ENCODE measurements at regions not wholly inside any gene's neighbourhood (a gene's known extent, or its start where the extent isn't known, plus 50 kb on each side); places are given as distances from the start of the nearest gene placed in this dataset.

DNA sequence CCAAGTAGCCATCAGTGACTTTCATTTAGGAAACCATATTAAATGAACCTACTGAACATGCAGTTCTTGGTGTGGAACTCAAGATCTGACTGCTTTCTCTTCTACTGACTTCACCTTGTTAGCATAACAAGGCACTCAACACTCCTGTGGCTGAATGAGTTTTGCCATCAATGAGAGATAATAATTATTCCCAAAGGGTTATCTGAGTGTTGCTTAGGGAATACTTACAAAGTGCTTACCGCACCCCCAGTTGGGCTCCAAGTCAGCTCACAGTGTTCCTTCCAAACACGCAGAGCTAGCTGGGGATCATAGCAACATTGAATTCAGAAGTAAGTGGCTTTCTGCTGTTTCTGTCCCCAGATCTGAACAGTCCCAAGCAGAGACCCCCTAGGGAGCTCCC is 182.9 kb downstream of the SREK1 start:
- H3K27ac Mint-ChIP-seq = no peak overlapping the region
- H4K8ac ChIP-seq (replicated peaks; ENCODE audit: insufficient read length, low read depth, low read length) = no peak overlapping the region
- H3K79me1 ChIP-seq (ENCODE audit: insufficient read depth, low read depth, low read length, poor library complexity, severe bottlenecking) = no peaks in the 10 kb centered on the region
- no peak overlapping the region for H2BK120ac ChIP-seq (ENCODE audit: low read depth, low read length, poor library complexity, severe bottlenecking)
- no peak overlapping the region for H3T11ph ChIP-seq (ENCODE audit: low read length)
- H3K9me3 ChIP-seq (ENCODE audit: control insufficient read depth, low read depth, low read length) = no peaks in the 10 kb centered on the region
- H3K9ac ChIP-seq (ENCODE audit: extremely low read depth, insufficient read length, low read length) = no peak overlapping the region
- no peak overlapping the region for H3K27ac ChIP-seq (ENCODE audit: insufficient read length, low read depth, low read length)
- H3K4me2 ChIP-seq (ENCODE audit: insufficient read depth, insufficient read length, low read length) = no peak overlapping the region
- no peak overlapping the region for H2BK20ac ChIP-seq (ENCODE audit: low read depth, low read length, poor library complexity, severe bottlenecking)
- H3K27me3 ChIP-seq (ENCODE audit: insufficient read depth, low read length) = no peaks in the 10 kb centered on the region
- DNase-seq = no peak
- H2AK5ac ChIP-seq (ENCODE audit: insufficient read length, low read length) = no peak overlapping the region
- peaks cover 5% of the 10 kb centered on the region for H3K27me3 Mint-ChIP-seq (ENCODE audit: low read depth)
- TF ChIP-seq CTCF (conservative IDR thresholded peaks at IDR 0.05) = no peak
- H2BK12ac ChIP-seq (ENCODE audit: insufficient read length, low read depth, low read length) = no peak overlapping the region
- H3K4me1 ChIP-seq (ENCODE audit: insufficient read depth, low read length) = no peaks in the 10 kb centered on the region
- WGBS (ENCODE audit: extremely low coverage, insufficient read length, low lambda C conversion rate) = no CpG with 5 or more reads among the region's 2 CpGs
- H3K4me3 Mint-ChIP-seq = no peak overlapping the region
- H3K56ac ChIP-seq (ENCODE audit: insufficient read length, low read depth, low read length) = no peak overlapping the region
- H2AFZ ChIP-seq (ENCODE audit: low read length) = no peak overlapping the region
- no peak overlapping the region for H3K23ac ChIP-seq (ENCODE audit: insufficient read length, low read depth, low read length)
- no peak overlapping the region for H3K4ac ChIP-seq (ENCODE audit: low read depth, low read length)
- H4K91ac ChIP-seq (ENCODE audit: insufficient read length, low read depth, low read length) = no peak overlapping the region
- H3K36me3 Mint-ChIP-seq (ENCODE audit: insufficient read depth in 1 of 3, low read depth in 3 of 3) = peaks cover 0 to 4% (median 3%) of the 10 kb centered on the region in 3 experiments; a peak in 1 of 7 replicates
- no peak overlapping the region for H3K18ac ChIP-seq (ENCODE audit: insufficient read length, low read depth, low read length)
- no peaks in the 10 kb centered on the region for H3K23me2 ChIP-seq (ENCODE audit: insufficient read length, low read depth, low read length, poor library complexity, severe bottlenecking)
- peaks cover 0 to 4% of the 10 kb centered on the region in 2 experiments; a peak in 2 of 4 replicates for H3K4me1 Mint-ChIP-seq
- H3K14ac ChIP-seq (ENCODE audit: insufficient read depth, low read length) = no peak overlapping the region
- no peaks in the 10 kb centered on the region for H3K79me2 ChIP-seq (ENCODE audit: insufficient read depth, low read length)
- peak overlapping the region; percentile 77 for H4K5ac ChIP-seq (ENCODE audit: insufficient read length, low read depth, low read length)
- H2BK15ac ChIP-seq (ENCODE audit: low read depth, low read length) = no peak overlapping the region
- no peaks in the 10 kb centered on the region for H4K20me1 ChIP-seq (ENCODE audit: control insufficient read depth, insufficient read depth, insufficient read length)
- H2BK5ac ChIP-seq (ENCODE audit: insufficient read length, low read length) = no peak overlapping the region
- H3K9me3 Mint-ChIP-seq = peaks cover 4% of the 10 kb centered on the region in 2 experiments; a peak in 3 of 5 replicates

Data from H9 (cell line).